Right lobe of liver (tissue), 6 donors: ENCODE measurements at regions not wholly inside any gene's neighbourhood (a gene's known extent, or its start where the extent isn't known, plus 50 kb on each side); places are given as distances from the start of the nearest gene placed in this dataset.
A peak's percentile ranks its signal among the peaks of the same experiment; 100 is the strongest.

Experiments
- ATAC-seq, 4 donors: fragments of 200-7000 bp; cut with Tn5 transposase; one replicate each; pipeline ENCODE4 v1.9.1; 2020; ENCODE audit warnings: mild to moderate bottlenecking in 4 of 4, moderate library complexity in 4 of 4
- DNase-seq, 3 donors: peaks; one replicate each; pipeline ENCODE4 v3.0.0-alpha.2; 2020
- H3K27ac ChIP-seq, 3 donors: fragments of 200-600 bp; one replicate each; pipeline ENCODE4 v1.8.0; 2022
- H3K27me3 ChIP-seq, 2 donors: fragments of 200-600 bp; one replicate each; pipeline ENCODE4 v1.8.0; 2022
- H3K36me3 ChIP-seq, 4 donors: fragments of 200-600 bp; sonication (generic) in 1 of 4; one replicate each; pipeline versions ENCODE4 v1.5.1 to v1.8.0; 2017 to 2022; ENCODE audit warnings: control low read depth in 1 of 4
- H3K4me1 ChIP-seq, 4 donors: fragments of 200-600 bp; sonication (generic) in 1 of 4; one replicate each; pipeline versions ENCODE4 v1.5.1 to v1.8.0; 2017 to 2022; ENCODE audit warnings: control low read depth in 1 of 4
- H3K4me3 ChIP-seq, 3 donors: fragments of 200-600 bp; one replicate each; pipeline ENCODE4 v1.8.0; 2022
- H3K9me3 ChIP-seq, 4 donors: fragments of 200-600 bp; sonication (generic) in 1 of 4; one replicate each; pipeline versions ENCODE4 v1.5.1 to v1.8.0; 2017 to 2022; ENCODE audit warnings: control low read depth in 1 of 4
- CTCF ChIP-seq, 4 donors: fragments of 200-600 bp in 3 of 4; fragments of 450-650 bp in 1 of 4; IDR thresholded peaks; one replicate each; pipeline versions ENCODE4 v1.5.1 to v1.8.0; 2016 to 2022; ENCODE audit warnings: antibody characterized with exemption in 4 of 4, mild to moderate bottlenecking in 2 of 4
- POLR2A ChIP-seq: fragments of 450-650 bp; IDR thresholded peaks from one replicate; pipeline ENCODE4 v1.6.1; 2017; ENCODE audit warnings: antibody characterized with exemption, mild to moderate bottlenecking
- WGBS: methylation state at CpG from one replicate; pipeline ENCODE4 v1.1.6; 2018; ENCODE audit warnings: low coverage, low lambda C conversion rate; ENCODE audit not compliant: insufficient coverage; ENCODE audit errors: missing lambda C conversion rate; 5-methylcytosine and 5-hydroxymethylcytosine counted together
- intact Hi-C, 2 donors: fragments of 100-400 bp; cut with DNase I; formaldehyde crosslinking; loops; one replicate each; pipeline versions ENCODE4 v1.11.2 to v1.14.1; 2022
- donor health status: DM: no; HTN: yes; CAD: no.
- donor health status: DM: no; HTN: no; CAD: no.
- donor health status: DM: no; HTN: no; CAD: no.
- donor health status: DM: no; HTN: yes; CAD: no.
- donor health status: DM: no; HTN: yes; CAD: no.

DNA sequence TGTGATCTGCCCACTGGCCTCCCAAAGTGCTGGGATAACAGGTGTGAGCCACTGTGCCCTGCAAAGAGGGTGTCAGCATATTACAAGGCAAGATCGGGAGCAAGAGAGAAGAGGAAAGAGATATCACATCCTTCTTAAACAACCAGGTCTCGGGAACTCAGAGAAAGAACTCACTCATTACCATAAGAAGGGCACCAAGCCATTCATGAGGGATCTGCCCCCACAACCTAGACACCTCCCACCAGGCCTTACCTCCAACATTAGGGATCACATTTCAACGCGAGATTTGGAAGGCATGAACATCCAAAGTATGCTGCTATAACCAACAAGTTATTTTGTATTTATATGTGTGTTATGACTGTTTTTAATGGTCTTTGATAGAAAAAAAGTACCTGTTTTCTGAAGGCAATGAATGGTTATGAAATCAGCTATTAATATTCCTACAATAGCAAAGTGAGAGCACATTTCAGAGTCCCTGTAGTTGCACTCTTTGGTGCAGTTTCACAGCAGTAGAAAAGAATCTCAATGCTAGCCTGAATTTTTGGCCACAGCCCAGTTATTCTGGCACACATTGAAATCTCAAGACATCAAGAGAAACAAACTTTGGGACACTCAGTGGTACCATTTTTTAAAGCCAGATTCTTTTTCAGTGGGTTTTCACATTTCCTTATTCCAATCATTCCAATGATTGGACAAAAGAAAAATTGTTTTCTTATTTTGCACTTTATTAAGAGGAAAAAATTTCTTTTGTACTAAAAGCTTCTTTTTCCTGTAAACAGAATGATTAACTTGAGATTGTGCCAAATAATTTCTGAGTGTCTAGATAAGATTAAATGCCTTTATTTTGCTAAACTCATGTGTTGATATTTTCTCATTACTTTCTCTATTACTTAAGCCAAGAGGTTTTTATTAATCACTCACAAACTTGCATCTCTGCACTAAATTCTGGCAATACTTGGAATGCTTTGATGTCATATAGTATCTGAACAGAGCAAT lies 582.6 kb upstream of the ATP2B1 start:
- ATAC-seq, result peak in 3 of 4 donors; percentile 20 to 47 (median 38)
- Histone ChIP-seq H3K4me3 (no peak overlapping the region), H3K27me3 (no peaks in the 10 kb centered on the region), H3K9me3 (peaks cover 0 to 6% (median 0%) of the 10 kb centered on the region in 4 donors), H3K4me1 (no peaks in the 10 kb centered on the region), H3K36me3 (no peaks in the 10 kb centered on the region), H3K27ac (no peak overlapping the region)
- no peak for DNase-seq
- 58% methylated on average over 4 of the region's 4 CpGs for WGBS
- intact Hi-C loops, result no loop called here
- TF ChIP-seq POLR2A (no peak), CTCF (IDR thresholded peaks at IDR 0.05) (no peak)

GRCh38 chr12:90287585-90287984 lies 578.9 kb upstream of the ATP2B1 start:
- no peaks in the 10 kb centered on the region for H3K27me3 ChIP-seq
- ATAC-seq (no peak), DNase-seq (no peak)
- H3K4me1 ChIP-seq, result no peaks in the 10 kb centered on the region
- no peak overlapping the region for H3K27ac ChIP-seq
- H3K9me3 ChIP-seq, result peaks cover 0 to 6% (median 0%) of the 10 kb centered on the region in 4 donors
- H3K4me3 ChIP-seq, result no peak overlapping the region
- no peak for TF ChIP-seq POLR2A
- no peak for TF ChIP-seq CTCF (IDR thresholded peaks at IDR 0.05)
- intact Hi-C loops, result no loop called here
- H3K36me3 ChIP-seq, result no peaks in the 10 kb centered on the region
- WGBS, result 74% methylated on average over 2 of the region's 2 CpGs

- ATAC-seq (no peak), DNase-seq (no peak)
- Histone ChIP-seq H3K9me3 (no peaks in the 10 kb centered on the region), H3K4me1 (no peaks in the 10 kb centered on the region), H3K27me3 (no peaks in the 10 kb centered on the region), H3K27ac (no peak overlapping the region), H3K36me3 (no peaks in the 10 kb centered on the region), H3K4me3 (no peak overlapping the region)
- intact Hi-C loops, result no loop called here
- 40% methylated on average over 1 of the region's 1 CpG for WGBS
- no peak for TF ChIP-seq POLR2A
Observed at GRCh38 chr12:90281154-90281868, 572.7 kb upstream of the ATP2B1 start.

DNA sequence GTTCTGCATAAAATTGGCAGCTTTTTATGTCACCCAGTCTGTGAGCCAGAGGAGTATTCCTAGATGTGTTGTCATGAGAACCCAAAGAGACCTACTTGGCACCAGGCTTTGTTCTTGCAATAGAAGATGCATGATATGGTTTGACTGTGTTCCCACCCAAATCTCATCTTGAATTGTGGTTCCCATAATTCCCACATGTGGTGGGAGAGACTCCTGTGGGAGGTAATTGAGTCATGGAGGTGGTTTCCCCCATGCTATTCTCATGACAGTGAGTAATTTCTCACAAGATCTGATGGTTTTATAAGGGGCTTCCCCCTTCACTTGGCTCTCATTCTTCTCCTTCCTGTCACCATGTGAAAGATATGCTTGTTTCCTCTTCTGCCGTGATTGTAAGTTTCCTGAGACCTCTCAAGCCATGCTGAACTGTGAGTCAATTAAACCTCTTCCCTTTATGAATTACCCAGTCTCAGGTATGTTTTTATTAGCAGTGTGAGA lies 572.0 kb upstream of the ATP2B1 start:
- Histone ChIP-seq H3K36me3 (no peaks in the 10 kb centered on the region), H3K27me3 (no peaks in the 10 kb centered on the region), H3K27ac (no peak overlapping the region), H3K4me1 (no peaks in the 10 kb centered on the region), H3K4me3 (no peak overlapping the region), H3K9me3 (no peaks in the 10 kb centered on the region)
- DNase-seq, result no peak
- 0% methylated on average over 1 of the region's 1 CpG for WGBS
- ATAC-seq, result no peak
- intact Hi-C loops, result no loop called here
- TF ChIP-seq CTCF (IDR thresholded peaks at IDR 0.05) (no peak), POLR2A (no peak)

DNA sequence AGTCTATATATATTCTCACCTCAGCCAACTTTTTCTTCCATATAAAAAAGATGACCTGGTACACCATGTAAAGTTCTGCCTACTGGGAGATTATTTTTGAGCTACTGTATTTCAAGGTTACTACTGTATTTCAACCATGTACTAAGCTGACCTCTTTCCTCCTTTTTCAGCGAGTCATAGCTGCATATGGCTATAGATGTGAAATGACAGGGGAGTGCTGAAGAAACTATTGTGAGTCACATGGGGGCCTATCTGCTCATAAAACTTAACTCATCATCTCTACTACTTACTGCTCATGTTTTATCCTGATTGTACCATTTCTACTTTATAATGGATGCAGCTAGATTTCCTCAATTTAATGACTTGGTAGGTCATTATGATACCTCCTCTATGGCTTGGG lies 571.4 kb upstream of the ATP2B1 start:
- no peak for ATAC-seq
- Histone ChIP-seq H3K27me3 (no peaks in the 10 kb centered on the region), H3K4me1 (no peaks in the 10 kb centered on the region), H3K9me3 (no peaks in the 10 kb centered on the region), H3K36me3 (no peaks in the 10 kb centered on the region), H3K27ac (no peak overlapping the region), H3K4me3 (no peak overlapping the region)
- DNase-seq, result no peak
- WGBS, result 64% methylated on average over 1 of the region's 1 CpG
- TF ChIP-seq CTCF (IDR thresholded peaks at IDR 0.05), result no peak
- TF ChIP-seq POLR2A, result no peak
- intact Hi-C loops, result no loop called here
